WI38 (cell line): ENCODE measurements at regions not wholly inside any gene's neighbourhood (a gene's known extent, or its start where the extent isn't known, plus 50 kb on each side); places are given as distances from the start of the nearest gene placed in this dataset.

ENCODE experiments used
- H3K4me3 ChIP-seq: 2 replicates; pipeline ENCODE4 v1.5.1; 2011; ENCODE audit warnings: low read depth, mild to moderate bottlenecking, control low read depth, low read length
- TF ChIP-seq, protein P1 (sequence below): IDR thresholded peaks from 2 replicates; pipeline ENCODE4 v1.5.1; 2012; ENCODE audit warnings: low read depth, mild to moderate bottlenecking, control low read depth, low read length

DNA sequence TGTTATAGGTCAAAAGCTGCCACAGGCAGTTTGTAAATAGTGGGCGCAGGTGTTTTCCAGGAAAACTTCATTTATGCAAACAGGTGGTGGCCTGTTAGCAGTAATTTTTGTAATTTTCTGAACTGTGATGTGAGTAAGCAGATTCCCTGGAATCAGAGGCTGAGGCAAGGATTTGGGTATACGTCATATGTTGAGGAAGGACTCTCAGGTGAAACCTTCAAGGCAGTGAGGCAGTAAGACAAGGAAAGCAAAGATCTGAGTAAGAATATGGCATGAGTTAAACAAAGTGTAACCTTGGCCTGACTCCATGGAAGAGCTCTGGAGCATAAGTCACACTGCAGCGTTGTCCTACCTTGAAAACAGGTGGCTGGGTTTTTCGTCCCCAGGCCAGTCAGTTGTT is 291.1 kb upstream of the BTBD3 start:
- H3K4me3 ChIP-seq: no peak overlapping the region
- TF ChIP-seq, protein P1, sequence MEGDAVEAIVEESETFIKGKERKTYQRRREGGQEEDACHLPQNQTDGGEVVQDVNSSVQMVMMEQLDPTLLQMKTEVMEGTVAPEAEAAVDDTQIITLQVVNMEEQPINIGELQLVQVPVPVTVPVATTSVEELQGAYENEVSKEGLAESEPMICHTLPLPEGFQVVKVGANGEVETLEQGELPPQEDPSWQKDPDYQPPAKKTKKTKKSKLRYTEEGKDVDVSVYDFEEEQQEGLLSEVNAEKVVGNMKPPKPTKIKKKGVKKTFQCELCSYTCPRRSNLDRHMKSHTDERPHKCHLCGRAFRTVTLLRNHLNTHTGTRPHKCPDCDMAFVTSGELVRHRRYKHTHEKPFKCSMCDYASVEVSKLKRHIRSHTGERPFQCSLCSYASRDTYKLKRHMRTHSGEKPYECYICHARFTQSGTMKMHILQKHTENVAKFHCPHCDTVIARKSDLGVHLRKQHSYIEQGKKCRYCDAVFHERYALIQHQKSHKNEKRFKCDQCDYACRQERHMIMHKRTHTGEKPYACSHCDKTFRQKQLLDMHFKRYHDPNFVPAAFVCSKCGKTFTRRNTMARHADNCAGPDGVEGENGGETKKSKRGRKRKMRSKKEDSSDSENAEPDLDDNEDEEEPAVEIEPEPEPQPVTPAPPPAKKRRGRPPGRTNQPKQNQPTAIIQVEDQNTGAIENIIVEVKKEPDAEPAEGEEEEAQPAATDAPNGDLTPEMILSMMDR: no peak

DNA sequence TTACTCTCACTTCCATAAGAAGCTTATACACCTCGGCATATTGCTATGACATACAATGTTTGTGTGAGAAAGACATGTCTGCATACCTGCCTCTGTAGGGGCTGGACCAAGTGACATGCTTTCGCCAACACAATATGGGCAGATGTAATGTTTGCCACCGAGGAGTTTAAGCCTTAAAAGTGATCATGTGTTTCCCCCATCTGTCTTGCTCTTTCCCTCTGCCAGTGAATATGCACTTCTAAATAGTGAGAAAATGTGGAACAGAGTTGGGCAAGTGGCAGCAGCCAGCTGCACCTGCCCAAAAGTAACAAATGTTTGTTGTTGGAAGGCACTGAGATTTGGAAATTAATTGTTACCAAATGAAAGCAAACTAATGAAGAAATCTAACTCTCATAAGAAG is 274.8 kb upstream of the BTBD3 start:
- H3K4me3 ChIP-seq: no peak overlapping the region
- TF ChIP-seq, protein P1: no peak

DNA sequence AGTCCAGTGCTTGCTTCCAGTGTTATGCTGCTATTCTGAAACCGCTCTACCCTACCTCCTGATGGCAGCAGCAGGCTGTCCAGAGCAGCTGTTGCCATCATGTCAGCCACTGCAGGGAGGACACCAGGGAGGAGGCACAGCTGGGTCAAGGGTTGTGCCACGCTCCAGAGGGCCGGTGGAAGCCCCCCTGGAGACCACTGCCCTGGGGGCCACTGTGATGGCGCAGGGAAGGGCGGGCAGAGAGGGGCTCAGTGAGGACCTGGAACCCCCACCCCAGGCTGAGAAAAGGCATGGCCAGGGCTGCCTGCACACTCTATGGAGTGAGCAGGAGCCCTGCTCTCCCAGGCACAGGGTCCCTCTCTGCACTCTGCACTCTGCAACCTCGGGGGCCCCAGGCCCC is 271.3 kb upstream of the BTBD3 start:
- TF ChIP-seq, protein P1: 0 out of 2 replicates have a peak, but pooled peaks have one; percentile 18
- no peak overlapping the region for H3K4me3 ChIP-seq

DNA sequence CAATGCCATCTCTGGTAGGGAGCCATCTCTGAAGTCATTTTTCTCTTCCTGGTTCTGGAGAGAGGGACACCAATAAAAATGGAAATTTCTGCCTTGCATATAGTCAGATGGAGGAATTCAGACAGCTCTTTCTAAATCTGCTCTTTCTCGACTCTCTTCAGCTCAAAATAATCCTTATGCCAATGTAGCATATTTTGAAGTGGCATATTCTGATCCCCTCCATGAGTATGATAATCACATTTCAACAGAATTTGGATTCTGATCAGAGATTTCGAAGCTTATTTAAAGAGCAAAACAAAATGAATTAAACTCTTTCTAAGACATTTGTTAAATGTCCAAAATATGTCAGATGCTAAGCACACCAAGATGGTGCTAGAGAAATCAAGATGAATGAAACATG is 267.1 kb upstream of the BTBD3 start:
- no peak overlapping the region for H3K4me3 ChIP-seq
- TF ChIP-seq, protein P1: no peak

DNA sequence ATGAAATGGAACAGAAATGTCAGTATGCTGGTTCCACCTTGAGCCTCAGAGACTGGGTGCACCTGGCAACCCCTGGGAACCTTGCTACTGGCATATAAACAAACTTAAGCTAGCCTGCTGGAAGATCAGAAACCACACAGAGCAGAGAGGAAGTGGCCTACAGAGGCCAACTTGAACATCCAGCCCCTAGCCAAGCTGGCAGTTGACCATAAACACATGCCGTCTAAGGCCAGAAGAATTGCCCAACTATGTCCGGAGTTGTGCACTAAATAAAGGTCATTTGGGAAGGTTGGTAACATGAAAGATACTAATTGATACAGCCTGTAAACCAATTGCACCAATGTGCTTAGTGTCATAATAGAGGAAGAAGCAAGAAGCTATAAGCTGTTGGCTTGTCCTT is 266.6 kb upstream of the BTBD3 start:
- no peak overlapping the region for H3K4me3 ChIP-seq

DNA sequence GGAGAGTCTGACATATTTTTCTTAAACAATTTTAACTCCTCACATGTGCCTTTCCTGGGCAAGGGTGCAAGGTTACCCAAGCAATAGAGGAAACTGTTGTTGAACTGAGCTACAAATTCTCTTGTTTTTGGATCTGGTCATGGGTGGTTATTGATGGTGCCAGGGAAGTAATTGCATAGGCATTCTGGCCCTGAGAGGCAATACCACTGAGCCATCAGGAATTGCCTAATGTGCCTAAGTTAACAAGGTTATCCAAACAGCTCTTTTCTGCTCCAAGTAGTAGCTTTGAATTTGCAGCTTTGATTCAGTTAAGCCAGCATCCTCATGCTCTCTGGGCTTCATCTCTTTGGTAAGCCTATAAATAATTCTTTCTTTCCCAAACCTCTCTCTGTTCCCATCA is 266.0 kb upstream of the BTBD3 start:
- TF ChIP-seq, protein P1: no peak
- H3K4me3 ChIP-seq: no peak overlapping the region

More for the DNA sequence above, 266.6 kb upstream of the BTBD3 start:
- TF ChIP-seq, protein P1: no peak

DNA sequence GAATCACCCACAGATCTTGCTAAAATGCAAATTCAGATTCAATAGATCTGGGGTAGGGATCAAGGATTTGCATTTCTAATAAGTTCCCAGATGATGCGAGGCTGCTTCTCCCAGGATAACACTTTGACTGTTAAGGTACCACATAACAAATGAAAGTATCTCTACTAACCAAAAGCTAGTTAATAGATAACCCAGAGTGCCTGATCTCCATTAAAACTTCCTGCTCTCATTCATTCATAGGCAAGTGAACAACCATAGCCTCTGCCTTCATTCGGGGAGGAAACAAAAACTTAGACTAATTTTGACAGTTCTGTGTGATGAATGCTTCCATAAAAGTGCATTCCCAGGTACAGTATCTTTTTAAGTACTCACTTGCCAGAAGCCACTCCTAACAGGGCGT is 265.6 kb upstream of the BTBD3 start:
- TF ChIP-seq, protein P1: no peak

More for the DNA sequence above, 265.6 kb upstream of the BTBD3 start:
- H3K4me3 ChIP-seq: no peak overlapping the region
